H1 (cell line): ENCODE measurements at regions not wholly inside any gene's neighbourhood (a gene's known extent, or its start where the extent isn't known, plus 50 kb on each side); places are given as distances from the start of the nearest gene placed in this dataset.

ENCODE experiments used
- CTCF ChIA-PET: fragments of 300-600 bp; sonication (Branson Sonifier 250); formaldehyde crosslinking; loops from one replicate; lab custom pipeline; 2021; ENCODE audit not compliant: partially characterized antibody; lab: Charles Lee
- POLR2A ChIA-PET: fragments of 300-600 bp; sonication (Branson Sonifier 250); formaldehyde crosslinking; loops from one replicate; lab custom pipeline; 2021; ENCODE audit warnings: inconsistent platforms; ENCODE audit not compliant: partially characterized antibody; lab: Charles Lee
- DNase-seq, 2 experiments: peaks; one replicate each; pipeline versions ENCODE4 v3.0.0 to v3.0.0-alpha.2; 2010 to 2022; ENCODE audit warnings: low spot score in 2 of 2, low read depth in 1 of 2, mixed read lengths in 1 of 2
- FAIRE-seq: peaks from 2 replicates; lab custom pipeline; 2011; peaks lifted over from hg19 to GRCh38; lab: Jason Lieb, UNC
- H2AFZ ChIP-seq: 2 replicates; pipeline ENCODE4 v1.8.1; 2012; ENCODE audit warnings: low read length, inconsistent platforms
- H2AK5ac ChIP-seq: 2 replicates; pipeline ENCODE4 v1.6.1; 2013; ENCODE audit warnings: low read depth, low read length
- H2BK120ac ChIP-seq: replicated peaks from 2 replicates; pipeline ENCODE3; 2013; ENCODE audit warnings: low read depth, low read length, inconsistent platforms
- H2BK12ac ChIP-seq: 2 replicates; pipeline ENCODE4 v1.6.1; 2013; ENCODE audit warnings: low read depth, low read length
- H2BK15ac ChIP-seq: 2 replicates; pipeline ENCODE4 v1.6.1; 2013; ENCODE audit warnings: low read length
- H2BK20ac ChIP-seq: 2 replicates; pipeline ENCODE4 v1.6.1; 2013; ENCODE audit warnings: low read length
- H2BK5ac ChIP-seq: 2 replicates; pipeline ENCODE4 v1.6.1; 2013; ENCODE audit warnings: low read depth, low read length
- H3K14ac ChIP-seq: 2 replicates; pipeline ENCODE4 v1.6.1; 2013; ENCODE audit warnings: inconsistent platforms; ENCODE audit not compliant: insufficient read length
- H3K18ac ChIP-seq: 2 replicates; pipeline ENCODE4 v1.6.1; 2013; ENCODE audit warnings: low read length; ENCODE audit errors: extremely low read depth
- H3K23ac ChIP-seq: 2 replicates; pipeline ENCODE4 v1.6.1; 2013; ENCODE audit warnings: inconsistent platforms; ENCODE audit not compliant: insufficient read length
- H3K23me2 ChIP-seq: 2 replicates; pipeline ENCODE4 v1.6.1; 2013; ENCODE audit warnings: low read depth, low read length
- H3K27ac ChIP-seq: 2 replicates; pipeline ENCODE4 v1.6.1; 2011; ENCODE audit warnings: low read depth, low read length, inconsistent platforms
- H3K27me3 ChIP-seq, 4 experiments: replicated peaks in 1 of 4; 1 replicate in 1 of 4; 2 replicates in 3 of 4; pipeline versions ENCODE4 v1.6.1 to v1.8.1; 2011 to 2013; ENCODE audit warnings: low read length in 3 of 4, mild to moderate bottlenecking in 3 of 4, inconsistent platforms in 2 of 4, mixed read lengths in 2 of 4, moderate library complexity in 1 of 4; ENCODE audit not compliant: control insufficient read depth in 3 of 4, insufficient read depth in 3 of 4; ENCODE audit errors: extremely low read depth in 1 of 4
- H3K36me3 ChIP-seq, 4 experiments: 2 replicates each; pipeline versions ENCODE4 v1.6.1 to v1.8.1; 2011 to 2013; ENCODE audit warnings: mild to moderate bottlenecking in 4 of 4, low read length in 3 of 4, moderate library complexity in 2 of 4, control low read depth in 1 of 4, inconsistent platforms in 1 of 4; ENCODE audit not compliant: insufficient read depth in 4 of 4, control insufficient read depth in 2 of 4
- H3K4ac ChIP-seq: replicated peaks from 2 replicates; pipeline ENCODE3; 2013; ENCODE audit warnings: low read length, low read depth, mixed read lengths, inconsistent platforms; ENCODE audit not compliant: insufficient read length
- H3K4me1 ChIP-seq, 4 experiments: replicated peaks in 1 of 4; 1 replicate in 1 of 4; 2 replicates in 3 of 4; pipeline versions ENCODE4 v1.6.1 to v1.8.1; 2011 to 2013; ENCODE audit warnings: low read length in 3 of 4, inconsistent platforms in 2 of 4, mixed read lengths in 1 of 4; ENCODE audit not compliant: insufficient read depth in 4 of 4, control insufficient read depth in 3 of 4
- H3K4me2 ChIP-seq, 2 experiments: 2 replicates each; pipeline versions ENCODE4 v1.6.1 to v1.8.1; 2011 to 2013; ENCODE audit warnings: low read depth in 2 of 2, low read length in 2 of 2, control low read depth in 1 of 2, inconsistent platforms in 1 of 2, mild to moderate bottlenecking in 1 of 2; ENCODE audit not compliant: insufficient read depth in 1 of 2
- H3K4me3 ChIP-seq, 4 experiments: fragments of 200-600, 300-600 bp in 1 of 4; sonication (generic), shearing (Covaris generic), sonication (Bioruptor Twin) in 1 of 4; 2 replicates each; pipeline versions ENCODE4 v1.5.1 to v1.8.1; 2011 to 2016; ENCODE audit warnings: low read length in 4 of 4, low read depth in 3 of 4, control low read depth in 2 of 4, inconsistent platforms in 2 of 4, mild to moderate bottlenecking in 2 of 4, mixed read lengths in 1 of 4, moderate library complexity in 1 of 4; ENCODE audit not compliant: insufficient read depth in 2 of 4; ENCODE audit errors: extremely low read depth in 1 of 4
- H3K56ac ChIP-seq: replicated peaks from 2 replicates; pipeline ENCODE3; 2013; ENCODE audit warnings: low read depth, mild to moderate bottlenecking, mixed read lengths, low read length, inconsistent platforms; ENCODE audit not compliant: insufficient read length
- H3K79me1 ChIP-seq: 2 replicates; pipeline ENCODE4 v1.6.1; 2013; ENCODE audit warnings: low read depth, low read length, control low read depth
- H3K79me2 ChIP-seq, 2 experiments: 2 replicates each; pipeline versions ENCODE4 v1.6.1 to v1.8.1; 2012 to 2013; ENCODE audit warnings: low read length in 2 of 2, mild to moderate bottlenecking in 2 of 2, inconsistent platforms in 1 of 2; ENCODE audit not compliant: insufficient read depth in 2 of 2, control insufficient read depth in 1 of 2
- H3K9ac ChIP-seq, 4 experiments: replicated peaks in 1 of 4; 1 replicate in 1 of 4; 2 replicates in 3 of 4; pipeline versions ENCODE4 v1.6.1 to v1.8.1; 2011 to 2013; ENCODE audit warnings: low read depth in 3 of 4, low read length in 3 of 4, control low read depth in 2 of 4, mild to moderate bottlenecking in 2 of 4, moderate library complexity in 2 of 4, inconsistent platforms in 1 of 4; ENCODE audit errors: extremely low read depth in 1 of 4
- H3K9me3 ChIP-seq, 2 experiments: 2 replicates each; pipeline versions ENCODE4 v1.6.1 to v1.8.1; 2012 to 2013; ENCODE audit warnings: mild to moderate bottlenecking in 2 of 2, moderate library complexity in 2 of 2, control low read depth in 1 of 2, inconsistent platforms in 1 of 2, low read depth in 1 of 2, low read length in 1 of 2, mixed read lengths in 1 of 2; ENCODE audit not compliant: insufficient read depth in 2 of 2
- H4K20me1 ChIP-seq, 2 experiments: replicated peaks in 1 of 2; 2 replicates each; pipeline versions ENCODE3 to v1.8.1; 2011 to 2013; ENCODE audit warnings: inconsistent platforms in 2 of 2, low read length in 2 of 2, mild to moderate bottlenecking in 1 of 2; ENCODE audit not compliant: insufficient read depth in 2 of 2, control insufficient read depth in 1 of 2
- H4K5ac ChIP-seq: 2 replicates; pipeline ENCODE4 v1.6.1; 2013; ENCODE audit warnings: low read length, low read depth, mixed read lengths, inconsistent platforms; ENCODE audit not compliant: insufficient read length
- H4K8ac ChIP-seq: 2 replicates; pipeline ENCODE4 v1.8.0; 2013; ENCODE audit warnings: mild to moderate bottlenecking, moderate library complexity, low read length, inconsistent platforms; ENCODE audit not compliant: insufficient read depth; ENCODE audit errors: extremely low read depth
- H4K91ac ChIP-seq: replicated peaks from 2 replicates; pipeline ENCODE3; 2013; ENCODE audit warnings: low read length, mixed read lengths, inconsistent platforms; ENCODE audit not compliant: insufficient read length
- WGBS, 2 experiments: shearing (Covaris generic) in 1 of 2; methylation state at CpG; one replicate each; pipeline versions ENCODE4 v1.1.6 to v1.1.7; 2013 to 2015; ENCODE audit warnings: low lambda C conversion rate in 2 of 2, mixed read lengths in 2 of 2, inconsistent platforms in 1 of 2, low coverage in 1 of 2, missing lambda C conversion rate in 1 of 2; ENCODE audit not compliant: insufficient replicate concordance in 2 of 2, insufficient coverage in 1 of 2, insufficient read length in 1 of 2; ENCODE audit errors: extremely low coverage in 1 of 2, missing lambda C conversion rate in 1 of 2; 5-methylcytosine and 5-hydroxymethylcytosine counted together

- H2BK5ac ChIP-seq: no peak overlapping the region
- no peak overlapping the region for H4K91ac ChIP-seq
- no peaks in the 10 kb centered on the region for H3K79me1 ChIP-seq
- H3K9me3 ChIP-seq: no peaks in the 10 kb centered on the region; a peak in 1 of 4 replicates
- no peak overlapping the region for H2AFZ ChIP-seq
- DNase-seq: no peak
- H3K56ac ChIP-seq: no peak overlapping the region
- no peak overlapping the region for H3K14ac ChIP-seq
- no peak overlapping the region for H4K5ac ChIP-seq
- no peak overlapping the region for H2AK5ac ChIP-seq
- no peak overlapping the region for H2BK12ac ChIP-seq
- H3K23me2 ChIP-seq: no peaks in the 10 kb centered on the region
- H2BK15ac ChIP-seq: no peak overlapping the region
- H3K23ac ChIP-seq: no peak overlapping the region
- ChIA-PET POLR2A (interaction anchor here (1.3 kb wide), 1 partner anchor 11 kb away, joined by 3 read pairs; no protein-coding TSS in a partner anchor), CTCF (interaction anchor here (1.1 kb wide), 1 partner anchor 33 kb away, joined by 3 read pairs; no protein-coding TSS in a partner anchor)
- no peak overlapping the region for H3K4ac ChIP-seq
- H3K9ac ChIP-seq: no peak overlapping the region
- H3K18ac ChIP-seq: no peak overlapping the region
- H2BK120ac ChIP-seq: no peak overlapping the region
- no peak overlapping the region for H3K4me2 ChIP-seq
- H4K8ac ChIP-seq: no peak overlapping the region
- H3K79me2 ChIP-seq: no peaks in the 10 kb centered on the region
- no peaks in the 10 kb centered on the region for H3K27me3 ChIP-seq
- H2BK20ac ChIP-seq: no peak overlapping the region
- no peak overlapping the region for H3K4me3 ChIP-seq
- no peak for FAIRE-seq
- WGBS, 2 experiments: 62% methylated on average over 3 of the region's 3 CpGs; no CpG with 5 or more reads in 1 of the 2 experiments
- H3K4me1 ChIP-seq: no peaks in the 10 kb centered on the region
- peaks cover 0 to 3% (median 0%) of the 10 kb centered on the region in 4 experiments; a peak in 1 of 8 replicates for H3K36me3 ChIP-seq
- H3K27ac ChIP-seq: no peak overlapping the region
- H4K20me1 ChIP-seq: no peaks in the 10 kb centered on the region
Observed at GRCh38 chr6:76831299-76831698, 632.0 kb downstream of the HTR1B start.
